Breast epithelium (tissue), 3 donors: ENCODE measurements at regions not wholly inside any gene's neighbourhood (a gene's known extent, or its start where the extent isn't known, plus 50 kb on each side); places are given as distances from the start of the nearest gene placed in this dataset.

ENCODE experiments used
- POLR2A ChIP-seq: fragments of 450-650 bp; IDR thresholded peaks from one replicate; pipeline ENCODE4 v1.6.1; 2016; ENCODE audit warnings: antibody characterized with exemption, mild to moderate bottlenecking, moderate library complexity
- TF ChIP-seq, protein P1 (sequence below), 3 donors: fragments of 450-650 bp; IDR thresholded peaks; one replicate each; pipeline ENCODE4 v1.5.1; 2016 to 2017; ENCODE audit warnings: antibody characterized with exemption in 3 of 3, mild to moderate bottlenecking in 3 of 3, moderate library complexity in 3 of 3

DNA sequence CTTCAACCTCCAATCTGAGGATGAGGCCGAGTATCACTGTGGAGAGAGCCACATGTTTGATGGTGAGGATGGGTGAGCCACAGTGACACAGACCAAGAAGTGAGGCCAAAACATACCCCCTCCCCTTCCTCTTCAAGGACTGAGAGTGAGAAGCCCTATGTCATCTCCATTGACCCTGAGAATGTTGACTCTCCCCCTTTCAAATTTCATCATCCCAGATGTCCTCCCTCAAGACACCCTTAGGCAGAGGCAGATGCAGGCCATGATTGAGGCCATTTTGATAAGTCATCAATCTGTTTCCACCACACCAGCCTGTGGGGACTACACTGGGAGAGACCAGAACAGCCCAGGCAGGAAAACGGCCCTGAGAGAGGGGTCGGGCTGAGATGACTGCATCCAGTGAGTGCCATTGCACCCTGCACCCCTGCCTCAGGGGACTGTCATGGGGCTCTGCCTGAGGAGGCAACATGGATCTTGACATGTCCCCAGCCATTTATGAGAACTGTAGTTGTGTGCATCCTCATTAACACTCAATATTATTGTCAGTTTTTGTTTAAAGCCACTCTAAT is 84.2 kb upstream of the IGLL5 start:
- TF ChIP-seq, protein P1, sequence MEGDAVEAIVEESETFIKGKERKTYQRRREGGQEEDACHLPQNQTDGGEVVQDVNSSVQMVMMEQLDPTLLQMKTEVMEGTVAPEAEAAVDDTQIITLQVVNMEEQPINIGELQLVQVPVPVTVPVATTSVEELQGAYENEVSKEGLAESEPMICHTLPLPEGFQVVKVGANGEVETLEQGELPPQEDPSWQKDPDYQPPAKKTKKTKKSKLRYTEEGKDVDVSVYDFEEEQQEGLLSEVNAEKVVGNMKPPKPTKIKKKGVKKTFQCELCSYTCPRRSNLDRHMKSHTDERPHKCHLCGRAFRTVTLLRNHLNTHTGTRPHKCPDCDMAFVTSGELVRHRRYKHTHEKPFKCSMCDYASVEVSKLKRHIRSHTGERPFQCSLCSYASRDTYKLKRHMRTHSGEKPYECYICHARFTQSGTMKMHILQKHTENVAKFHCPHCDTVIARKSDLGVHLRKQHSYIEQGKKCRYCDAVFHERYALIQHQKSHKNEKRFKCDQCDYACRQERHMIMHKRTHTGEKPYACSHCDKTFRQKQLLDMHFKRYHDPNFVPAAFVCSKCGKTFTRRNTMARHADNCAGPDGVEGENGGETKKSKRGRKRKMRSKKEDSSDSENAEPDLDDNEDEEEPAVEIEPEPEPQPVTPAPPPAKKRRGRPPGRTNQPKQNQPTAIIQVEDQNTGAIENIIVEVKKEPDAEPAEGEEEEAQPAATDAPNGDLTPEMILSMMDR (IDR thresholded peaks at IDR 0.05): no peak
- no peak for TF ChIP-seq POLR2A
